Adrenal gland (tissue), 9 donors: ENCODE measurements at regions not wholly inside any gene's neighbourhood (a gene's known extent, or its start where the extent isn't known, plus 50 kb on each side); places are given as distances from the start of the nearest gene placed in this dataset.

ENCODE experiments used
- DNase-seq, 7 donors: peaks; one replicate each; pipeline ENCODE4 v3.0.0-alpha.2; 2019 to 2020
- H3K27ac ChIP-seq, 5 donors: fragments of 200-600 bp; sonication (generic) in 4 of 5; 1 replicate in 3 of 5; 2 replicates in 2 of 5; pipeline versions ENCODE4 v1.5.1 to v1.8.0; 2016 to 2020; ENCODE audit warnings: mild to moderate bottlenecking in 1 of 5
- H3K27me3 ChIP-seq: fragments of 200-600 bp; 2 replicates; pipeline ENCODE4 v1.8.0; 2021
- H3K36me3 ChIP-seq, 2 donors: fragments of 200-600 bp; replicated peaks in 1 of 2; 1 replicate in 1 of 2; 2 replicates in 1 of 2; pipeline versions ENCODE4 v1.5.1 to v1.8.0; 2018 to 2022
- H3K4me1 ChIP-seq, 2 donors: fragments of 200-600 bp; replicated peaks in 1 of 2; 1 replicate in 1 of 2; 2 replicates in 1 of 2; pipeline versions ENCODE4 v1.5.1 to v1.8.0; 2018 to 2021
- H3K4me3 ChIP-seq, 4 donors: fragments of 200-600 bp; sonication (generic) in 3 of 4; one replicate each; pipeline ENCODE4 v1.5.1; 2016 to 2018
- H3K9me3 ChIP-seq, 3 donors: fragments of 200-600 bp; sonication (generic) in 1 of 3; replicated peaks in 1 of 3; 1 replicate in 2 of 3; 2 replicates in 1 of 3; pipeline versions ENCODE4 v1.5.1 to v1.8.0; 2016 to 2021
- CTCF ChIP-seq, 6 experiments: fragments of 450-650 bp in 4 of 6; fragments of 200-600 bp in 2 of 6; sonication (generic) in 1 of 6; IDR thresholded peaks; 1 replicate in 5 of 6; 2 replicates in 1 of 6; pipeline versions ENCODE4 v1.5.1 to v1.8.0; 2016 to 2021; ENCODE audit warnings: antibody characterized with exemption in 6 of 6, mild to moderate bottlenecking in 2 of 6, moderate library complexity in 1 of 6
- POLR2A ChIP-seq, 2 donors: fragments of 450-650 bp; IDR thresholded peaks; one replicate each; pipeline ENCODE4 v1.6.1; 2017; ENCODE audit warnings: antibody characterized with exemption in 2 of 2, mild to moderate bottlenecking in 2 of 2, moderate library complexity in 1 of 2
- WGBS, 4 donors: extraction: QIAGEN DNeasy Blood & Tissue Kit in 2 of 4; methylation state at CpG; one replicate each; pipeline versions ENCODE4 v1.1.5 to v1.1.7; 2013 to 2017; 5-methylcytosine and 5-hydroxymethylcytosine counted together
- intact Hi-C, 2 donors: fragments of 100-400 bp; cut with DNase I; formaldehyde crosslinking; loops; one replicate each; pipeline versions ENCODE4 v1.14.1 to v1.15.0; 2022 to 2023
- donor health status: healthy with polysubstance abuse.
- donor health status: Bipolar disorder and iron deficiency.
- donor health status: DM: yes; HTN: yes; CAD: no.
- donor health status: DM: no; HTN: no; CAD: no.
- donor health status: DM: no; HTN: no; CAD: no.

- Histone ChIP-seq H3K9me3 (no peaks in the 10 kb centered on the region), H3K27ac (no peak overlapping the region), H3K36me3 (no peaks in the 10 kb centered on the region), H3K27me3 (no peaks in the 10 kb centered on the region), H3K4me3 (no peak overlapping the region), H3K4me1 (no peaks in the 10 kb centered on the region)
- intact Hi-C loops, result no loop called here
- no peak for DNase-seq
- TF ChIP-seq CTCF (IDR thresholded peaks at IDR 0.05) (no peak), POLR2A (IDR thresholded peaks at IDR 0.05) (no peak)
- WGBS, 4 donors, result 46 to 55% (median 48%) methylated on average over 2 of the region's 2 CpGs
These were observed 263.1 kb upstream of the GYPC start for GRCh38 chr2:126392889-126393288.

- DNase-seq, result no peak
- WGBS, 4 donors, result 88 to 100% (median 96%) methylated on average over 2 of the region's 2 CpGs
- H3K9me3 ChIP-seq, result no peaks in the 10 kb centered on the region
- H3K27ac ChIP-seq, result no peak overlapping the region
- TF ChIP-seq POLR2A (IDR thresholded peaks at IDR 0.05) (no peak), CTCF (IDR thresholded peaks at IDR 0.05) (no peak)
- intact Hi-C loops, result no loop called here
- no peaks in the 10 kb centered on the region for H3K36me3 ChIP-seq
- H3K27me3 ChIP-seq, result no peaks in the 10 kb centered on the region
- H3K4me3 ChIP-seq, result no peak overlapping the region
- H3K4me1 ChIP-seq, result no peaks in the 10 kb centered on the region
These were observed 257.0 kb upstream of the GYPC start for GRCh38 chr2:126399001-126399400.

DNA sequence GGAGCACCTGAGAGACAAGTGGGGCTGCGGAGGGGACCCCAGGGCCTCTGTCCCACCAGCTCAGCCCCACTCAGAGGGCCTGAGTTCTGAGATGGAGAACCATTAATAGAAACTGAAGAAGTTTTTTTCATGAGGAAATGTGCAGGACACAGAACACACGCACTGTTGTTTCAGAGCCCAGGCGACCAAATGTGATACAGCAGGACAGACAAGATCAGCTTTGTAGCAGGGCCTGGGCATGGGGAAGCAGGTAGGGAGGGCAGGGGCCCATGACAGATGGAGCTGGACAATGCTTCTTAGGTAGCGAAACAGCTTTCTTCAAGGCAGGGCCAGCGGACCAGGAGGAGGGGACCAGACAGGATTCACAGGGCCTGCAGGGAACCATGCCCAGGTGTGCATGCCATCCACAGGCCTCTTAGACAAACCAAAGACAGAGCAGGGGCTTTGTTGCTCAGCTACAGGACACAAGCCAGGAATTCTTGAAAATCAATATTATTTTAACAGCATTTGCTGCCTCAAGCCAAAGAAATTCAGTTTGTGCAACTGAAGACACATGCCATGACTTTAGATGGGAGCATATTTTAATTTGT, 252.8 kb upstream of the GYPC start:
- WGBS, 4 donors, result 75 to 92% (median 79%) methylated on average over 5 of the region's 5 CpGs
- H3K4me1 ChIP-seq, result no peaks in the 10 kb centered on the region
- H3K36me3 ChIP-seq, result no peaks in the 10 kb centered on the region
- intact Hi-C loops, result no loop called here
- H3K27me3 ChIP-seq, result no peaks in the 10 kb centered on the region
- no peak overlapping the region for H3K27ac ChIP-seq
- TF ChIP-seq POLR2A (IDR thresholded peaks at IDR 0.05) (no peak), CTCF (IDR thresholded peaks at IDR 0.05) (no peak)
- H3K4me3 ChIP-seq, result no peak overlapping the region
- no peak for DNase-seq
- H3K9me3 ChIP-seq, result no peaks in the 10 kb centered on the region

DNA sequence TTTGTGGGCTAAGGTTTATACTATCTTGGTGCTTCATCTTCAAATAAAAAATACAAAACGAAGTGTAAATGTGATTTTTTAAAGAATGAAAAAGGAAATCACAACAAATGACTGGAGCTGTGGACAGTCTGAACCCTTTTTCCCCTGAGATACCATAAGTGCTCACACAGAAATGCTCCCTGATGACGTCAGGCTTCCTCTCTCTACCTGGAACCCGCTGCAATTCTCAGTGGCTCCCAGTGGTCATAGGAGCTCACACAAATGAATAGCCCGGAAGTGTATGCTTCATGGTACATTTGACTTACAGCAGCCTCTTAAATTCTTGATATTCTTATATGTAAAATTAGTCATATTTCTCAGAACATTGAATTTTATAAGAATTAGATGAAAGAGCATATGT, 249.7 kb upstream of the GYPC start:
- Histone ChIP-seq H3K27ac (no peak overlapping the region), H3K36me3 (no peaks in the 10 kb centered on the region), H3K4me1 (no peaks in the 10 kb centered on the region), H3K9me3 (no peaks in the 10 kb centered on the region), H3K4me3 (no peak overlapping the region), H3K27me3 (no peaks in the 10 kb centered on the region)
- DNase-seq, result no peak
- TF ChIP-seq POLR2A (IDR thresholded peaks at IDR 0.05) (no peak), CTCF (IDR thresholded peaks at IDR 0.05) (no peak)
- 64 to 74% (median 69%) methylated on average over 4 of the region's 4 CpGs for WGBS, 4 donors
- intact Hi-C loops, result no loop called here
